IMR-90 (cell line): ENCODE measurements at regions not wholly inside any gene's neighbourhood (a gene's known extent, or its start where the extent isn't known, plus 50 kb on each side); places are given as distances from the start of the nearest gene placed in this dataset.

Experiments
- ATAC-seq: fragments of 200-7000 bp; cut with Tn5 transposase; 2 replicates; pipeline ENCODE4 v1.9.1; 2020; ENCODE audit warnings: low read depth, mild to moderate bottlenecking, moderate library complexity
- BruUV-seq: library from RNA; stranded (reverse); fragments of 400-500 nt; replicated peaks from 2 replicates; lab custom pipeline; 2021; lab: Mats Ljungman, UMichigan
- CTCF ChIA-PET: fragments of 300-600 bp; formaldehyde crosslinking; extraction: SDS; loops from one replicate; lab custom pipeline; 2021; ENCODE audit warnings: antibody characterized with exemption; lab: Yijun Ruan, JAX
- POLR2A ChIA-PET: fragments of 300-600 bp; sonication (Branson Sonifier 250); formaldehyde crosslinking; loops from one replicate; lab custom pipeline; 2022; ENCODE audit warnings: antibody characterized with exemption; ENCODE audit not compliant: unreplicated experiment; lab: Charles Lee
- DNase-seq: peaks from one replicate; pipeline ENCODE4 v3.0.0; 2013
- H2AFZ ChIP-seq: replicated peaks from 2 replicates; pipeline ENCODE3; 2013; ENCODE audit warnings: low read length, mild to moderate bottlenecking; ENCODE audit not compliant: poor library complexity
- H2AK5ac ChIP-seq: 2 replicates; pipeline ENCODE4 v1.6.1; 2013; ENCODE audit warnings: low read depth, low read length, inconsistent platforms
- H2AK9ac ChIP-seq: replicated peaks from 2 replicates; pipeline ENCODE3; 2013; ENCODE audit warnings: mild to moderate bottlenecking, low read depth, low read length, moderate library complexity; ENCODE audit not compliant: poor library complexity
- H2BK120ac ChIP-seq: 2 replicates; pipeline ENCODE4 v1.6.1; 2013; ENCODE audit warnings: low read depth, low read length, inconsistent platforms
- H2BK15ac ChIP-seq: 3 replicates; pipeline ENCODE4 v1.6.1; 2013; ENCODE audit warnings: low read depth, low read length, inconsistent platforms
- H2BK20ac ChIP-seq: 2 replicates; pipeline ENCODE4 v1.6.1; 2013; ENCODE audit warnings: low read depth, mild to moderate bottlenecking, inconsistent platforms, low read length, moderate library complexity
- H2BK5ac ChIP-seq: 2 replicates; pipeline ENCODE4 v1.6.1; 2013; ENCODE audit warnings: mild to moderate bottlenecking, low read depth, low read length, inconsistent platforms; ENCODE audit not compliant: poor library complexity, severe bottlenecking
- H3K14ac ChIP-seq: replicated peaks from 2 replicates; pipeline ENCODE4 v1.6.1; 2013; ENCODE audit warnings: low read depth, low read length, inconsistent platforms
- H3K18ac ChIP-seq: 2 replicates; pipeline ENCODE4 v1.6.1; 2013; ENCODE audit warnings: low read depth, low read length, control low read depth
- H3K23ac ChIP-seq: 2 replicates; pipeline ENCODE4 v1.6.1; 2013; ENCODE audit warnings: low read depth, low read length, inconsistent platforms
- H3K27ac ChIP-seq: 2 replicates; pipeline ENCODE4 v1.5.1; 2013; ENCODE audit warnings: mild to moderate bottlenecking, control low read depth, low read length; ENCODE audit not compliant: insufficient read depth
- H3K27me3 ChIP-seq: 2 replicates; pipeline ENCODE4 v1.6.1; 2013; ENCODE audit warnings: low read length; ENCODE audit not compliant: control insufficient read depth, insufficient read depth
- H3K36me3 ChIP-seq: 2 replicates; pipeline ENCODE4 v1.6.1; 2013; ENCODE audit warnings: low read length, mixed read lengths; ENCODE audit not compliant: control insufficient read depth, insufficient read depth
- H3K4ac ChIP-seq: 2 replicates; pipeline ENCODE4 v1.6.1; 2013; ENCODE audit warnings: low read depth, low read length, inconsistent platforms
- H3K4me1 ChIP-seq: 2 replicates; pipeline ENCODE4 v1.6.1; 2013; ENCODE audit warnings: low read length, mixed read lengths; ENCODE audit not compliant: control insufficient read depth, insufficient read depth
- H3K4me2 ChIP-seq: 2 replicates; pipeline ENCODE4 v1.6.1; 2013; ENCODE audit warnings: low read depth, mild to moderate bottlenecking, control low read depth, low read length, moderate library complexity
- H3K4me3 ChIP-seq: 2 replicates; pipeline ENCODE4 v1.5.1; 2013; ENCODE audit warnings: low read depth, mild to moderate bottlenecking, control low read depth, low read length, moderate library complexity; ENCODE audit not compliant: insufficient read depth
- H3K56ac ChIP-seq: 2 replicates; pipeline ENCODE4 v1.6.1; 2013; ENCODE audit warnings: low read length, inconsistent platforms; ENCODE audit not compliant: insufficient read depth; ENCODE audit errors: extremely low read depth
- H3K79me1 ChIP-seq, 2 experiments: 2 replicates each; pipeline ENCODE4 v1.6.1; 2013; ENCODE audit warnings: low read length in 2 of 2, inconsistent platforms in 1 of 2, low read depth in 1 of 2
- H3K9ac ChIP-seq: 2 replicates; pipeline ENCODE4 v1.6.1; 2013; ENCODE audit warnings: low read depth, low read length, control low read depth
- H3K9me1 ChIP-seq: 2 replicates; pipeline ENCODE4 v1.6.1; 2013; ENCODE audit warnings: low read length, inconsistent platforms; ENCODE audit not compliant: insufficient read depth
- H3K9me3 ChIP-seq: 2 replicates; pipeline ENCODE4 v1.6.1; 2013; ENCODE audit warnings: low read length; ENCODE audit not compliant: control insufficient read depth, insufficient read depth
- H4K20me1 ChIP-seq: 2 replicates; pipeline ENCODE4 v1.6.1; 2013; ENCODE audit warnings: low read length, inconsistent platforms; ENCODE audit not compliant: insufficient read depth
- H4K5ac ChIP-seq: 2 replicates; pipeline ENCODE4 v1.6.1; 2013; ENCODE audit warnings: mild to moderate bottlenecking, low read depth, low read length, control low read depth
- H4K8ac ChIP-seq, 2 experiments: 2 replicates each; pipeline ENCODE4 v1.6.1; 2013; ENCODE audit warnings: low read depth in 2 of 2, low read length in 2 of 2, control low read depth in 1 of 2, inconsistent platforms in 1 of 2
- H4K91ac ChIP-seq: 2 replicates; pipeline ENCODE4 v1.6.1; 2013; ENCODE audit warnings: low read depth, low read length, inconsistent platforms; ENCODE audit not compliant: insufficient read depth
- BHLHE40 ChIP-seq: fragments of 150-350 bp; IDR thresholded peaks from 2 replicates; pipeline ENCODE4 v1.6.1; 2016; ENCODE audit warnings: mild to moderate bottlenecking, low read depth, low read length
- CEBPB ChIP-seq: IDR thresholded peaks from 2 replicates; pipeline ENCODE4 v1.6.1; 2012; ENCODE audit warnings: low read depth, low read length, improper control_type of control experiment
- CHD1 ChIP-seq: IDR thresholded peaks from 2 replicates; pipeline ENCODE4 v1.6.1; 2012; ENCODE audit warnings: low read depth, low read length, improper control_type of control experiment
- CTCF ChIP-seq: conservative IDR thresholded peaks from 2 replicates; pipeline ENCODE4 v1.5.1; 2012; ENCODE audit warnings: mild to moderate bottlenecking, low read depth, low read length, improper control_type of control experiment
- FOS ChIP-seq: fragments of 150-350 bp; IDR thresholded peaks from 2 replicates; pipeline ENCODE4 v1.6.1; 2016; ENCODE audit warnings: low read depth, low read length
- MAFK ChIP-seq: IDR thresholded peaks from 2 replicates; pipeline ENCODE4 v1.6.1; 2012; ENCODE audit warnings: low read depth, low read length, improper control_type of control experiment
- MAZ ChIP-seq: IDR thresholded peaks from 2 replicates; pipeline ENCODE4 v1.6.1; 2012; ENCODE audit warnings: low read depth, mild to moderate bottlenecking, low read length, improper control_type of control experiment, moderate library complexity, borderline replicate concordance
- MXI1 ChIP-seq: IDR thresholded peaks from 2 replicates; pipeline ENCODE4 v1.6.1; 2012; ENCODE audit warnings: low read depth, mild to moderate bottlenecking, low read length, moderate library complexity, borderline replicate concordance
- NFE2L2 ChIP-seq: fragments of 150-350 bp; IDR thresholded peaks from 2 replicates; pipeline ENCODE4 v1.6.1; 2016; ENCODE audit warnings: low read depth, mild to moderate bottlenecking, low read length
- POLR2A ChIP-seq: IDR thresholded peaks from 2 replicates; pipeline ENCODE4 v1.6.1; 2012; ENCODE audit warnings: mild to moderate bottlenecking, low read depth, low read length
- RAD21 ChIP-seq: IDR thresholded peaks from 2 replicates; pipeline ENCODE4 v1.6.1; 2012; ENCODE audit warnings: low read length, improper control_type of control experiment
- RCOR1 ChIP-seq: IDR thresholded peaks from 2 replicates; pipeline ENCODE4 v1.6.1; 2012; ENCODE audit warnings: mild to moderate bottlenecking, low read length, improper control_type of control experiment; ENCODE audit not compliant: insufficient replicate concordance
- RFX5 ChIP-seq: IDR thresholded peaks from 2 replicates; pipeline ENCODE4 v1.8.0; 2012; ENCODE audit warnings: low read depth, mild to moderate bottlenecking, low read length, moderate library complexity
- SMC3 ChIP-seq: fragments of 150-350 bp; IDR thresholded peaks from 2 replicates; pipeline ENCODE4 v1.6.1; 2016; ENCODE audit warnings: low read depth, mild to moderate bottlenecking, antibody characterized with exemption, low read length, moderate library complexity
- USF2 ChIP-seq: fragments of 150-350 bp; IDR thresholded peaks from 2 replicates; pipeline ENCODE4 v1.6.1; 2017; ENCODE audit warnings: mild to moderate bottlenecking, antibody characterized with exemption, low read length, low read depth
- WGBS, 2 experiments: methylation state at CpG; one replicate each; pipeline versions ENCODE4 v1.1.5 to v1.1.7; 2013; ENCODE audit warnings: missing lambda C conversion rate in 2 of 2; ENCODE audit not compliant: insufficient read length in 1 of 2; ENCODE audit errors: extremely low coverage in 2 of 2; 5-methylcytosine and 5-hydroxymethylcytosine counted together
- dilution Hi-C: fragments of 300-500 bp; cut with HindIII; formaldehyde crosslinking; loops from one replicate; pipeline ENCODE4 v1.14.3; 2018; ENCODE audit warnings: low sequenced_read_pairs; ENCODE audit not compliant: unreplicated experiment
- in situ Hi-C: fragments of 300-500 bp; cut with MboI; formaldehyde crosslinking; loops from 3 replicates; pipeline ENCODE4 v1.14.3; 2019; ENCODE audit warnings: low sequenced_read_pairs, inconsistent platforms, mixed read lengths
- intact Hi-C: fragments of 100-400 bp; cut with micrococcal nuclease; formaldehyde crosslinking; loops from 2 replicates; pipeline ENCODE4 v1.10.0; 2022
- TF ChIP-seq, protein P1 (sequence below): fragments of 150-350 bp; IDR thresholded peaks from 2 replicates; pipeline ENCODE4 v1.6.1; 2016; ENCODE audit warnings: low read depth, mild to moderate bottlenecking, low read length, moderate library complexity, borderline replicate concordance

DNA sequence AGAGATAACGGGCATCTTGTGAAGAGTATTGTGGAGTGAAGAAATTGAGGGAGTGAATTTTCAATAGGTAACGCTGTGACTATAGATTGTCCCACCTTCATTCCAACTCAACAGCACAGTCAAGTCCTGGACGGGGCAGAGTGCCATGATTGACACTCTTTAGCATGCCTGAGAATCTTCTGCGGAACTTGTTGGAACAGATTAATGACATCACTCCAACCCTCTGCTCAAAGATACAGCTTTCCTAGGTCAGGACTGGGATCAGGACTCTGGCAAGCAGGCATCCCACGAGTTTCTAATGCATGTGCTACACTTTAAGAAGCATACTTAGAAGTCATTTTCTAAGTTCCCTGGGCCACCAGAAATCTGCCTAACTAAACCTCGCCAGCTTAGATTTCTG, 267.6 kb upstream of the CFAP20DC start:
- Histone ChIP-seq H4K91ac (no peak overlapping the region), H3K4me1 (no peaks in the 10 kb centered on the region), H3K4ac (no peak overlapping the region), H3K27ac (no peak overlapping the region), H4K5ac (no peak overlapping the region), H3K9ac (no peak overlapping the region), H3K23ac (no peak overlapping the region), H4K8ac (no peak overlapping the region), H2AK9ac (no peak overlapping the region), H3K9me1 (no peaks in the 10 kb centered on the region), H2AFZ (no peak overlapping the region), H3K4me2 (no peak overlapping the region), H3K14ac (no peak overlapping the region), H3K36me3 (no peaks in the 10 kb centered on the region), H3K79me1 (no peaks in the 10 kb centered on the region), H2BK15ac (no peak overlapping the region), H3K9me3 (no peaks in the 10 kb centered on the region), H2AK5ac (no peak overlapping the region), H3K18ac (no peak overlapping the region), H2BK5ac (no peak overlapping the region), H2BK120ac (no peak overlapping the region), H4K20me1 (no peaks in the 10 kb centered on the region), H3K4me3 (no peak overlapping the region), H3K27me3 (no peaks in the 10 kb centered on the region), H3K56ac (no peak overlapping the region), H2BK20ac (no peak overlapping the region)
- dilution Hi-C loops (no loop called here), intact Hi-C loops (no loop called here), in situ Hi-C loops (no loop called here)
- WGBS, 2 experiments = 92% methylated on average over 3 of the region's 6 CpGs; no CpG with 5 or more reads in 1 of the 2 experiments
- BruUV-seq = no TSS peak
- no peak for DNase-seq
- ChIA-PET POLR2A (no interaction called here), CTCF (no interaction called here)
- ATAC-seq = no peak
- TF ChIP-seq MAZ (no peak), SMC3 (no peak), BHLHE40 (no peak), FOS (no peak), POLR2A (no peak), RAD21 (no peak), USF2 (no peak), RCOR1 (no peak), CEBPB (no peak), RFX5 (no peak), CTCF (no peak), NFE2L2 (no peak), MXI1 (no peak), CHD1 (no peak), MAFK (no peak)
- TF ChIP-seq, protein P1, sequence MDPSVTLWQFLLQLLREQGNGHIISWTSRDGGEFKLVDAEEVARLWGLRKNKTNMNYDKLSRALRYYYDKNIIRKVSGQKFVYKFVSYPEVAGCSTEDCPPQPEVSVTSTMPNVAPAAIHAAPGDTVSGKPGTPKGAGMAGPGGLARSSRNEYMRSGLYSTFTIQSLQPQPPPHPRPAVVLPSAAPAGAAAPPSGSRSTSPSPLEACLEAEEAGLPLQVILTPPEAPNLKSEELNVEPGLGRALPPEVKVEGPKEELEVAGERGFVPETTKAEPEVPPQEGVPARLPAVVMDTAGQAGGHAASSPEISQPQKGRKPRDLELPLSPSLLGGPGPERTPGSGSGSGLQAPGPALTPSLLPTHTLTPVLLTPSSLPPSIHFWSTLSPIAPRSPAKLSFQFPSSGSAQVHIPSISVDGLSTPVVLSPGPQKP = no peak
